ENCODE measurements at regions not wholly inside any gene's neighbourhood (a gene's known extent, or its start where the extent isn't known, plus 50 kb on each side); places are given as distances from the start of the nearest gene placed in this dataset.

GRCh38 chr10:2949221-2949947, 118.0 kb upstream of the PFKP start:
- DNase-seq = no peak

- no peak for DNase-seq
These were observed 119.1 kb upstream of the PFKP start for GRCh38 chr10:2948127-2948854.

- DNase-seq = no peak
These were observed 122.6 kb upstream of the PFKP start for GRCh38 chr10:2944788-2945187.

- no peak for DNase-seq
These were observed 123.3 kb upstream of the PFKP start for GRCh38 chr10:2943932-2944614.

DNA sequence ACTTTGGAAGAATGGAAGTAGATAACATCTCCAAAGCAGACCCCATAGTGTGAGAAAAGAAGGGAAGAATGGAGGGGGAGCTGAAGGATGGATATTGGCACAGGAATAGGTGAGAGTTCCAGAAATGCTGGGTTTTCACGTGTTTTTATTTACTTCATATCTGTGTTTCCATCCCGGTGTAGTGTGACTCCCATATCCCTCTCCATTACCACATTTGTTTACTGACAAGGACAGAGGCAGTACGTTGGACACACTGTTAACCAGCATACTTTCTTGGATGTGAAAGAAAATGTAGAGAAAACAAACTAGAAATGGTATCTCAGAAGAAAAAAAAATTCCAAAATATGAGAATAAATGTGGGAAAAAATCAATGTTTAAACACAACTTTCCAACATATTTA, 124.4 kb upstream of the PFKP start:
- DNase-seq = no peak

DNA sequence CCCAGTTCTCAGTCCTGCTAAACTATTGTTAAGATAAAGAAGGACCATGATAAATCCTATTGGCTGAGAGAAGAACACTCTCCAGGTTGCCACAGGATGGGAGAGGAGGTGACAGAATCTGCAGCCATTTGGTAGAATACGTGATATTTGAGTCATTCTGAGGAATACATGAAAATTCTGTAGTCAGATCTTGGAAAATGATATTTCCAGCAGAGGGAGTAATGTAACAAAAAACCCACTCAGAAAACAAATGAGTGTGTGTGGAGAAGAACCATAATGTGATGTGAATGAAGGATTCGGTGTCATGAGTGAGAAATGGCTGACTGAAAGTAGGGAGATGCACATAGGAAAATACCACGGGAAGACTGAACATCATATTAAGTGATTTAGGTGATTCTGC, 128.5 kb upstream of the PFKP start:
- no peak for DNase-seq

DNA sequence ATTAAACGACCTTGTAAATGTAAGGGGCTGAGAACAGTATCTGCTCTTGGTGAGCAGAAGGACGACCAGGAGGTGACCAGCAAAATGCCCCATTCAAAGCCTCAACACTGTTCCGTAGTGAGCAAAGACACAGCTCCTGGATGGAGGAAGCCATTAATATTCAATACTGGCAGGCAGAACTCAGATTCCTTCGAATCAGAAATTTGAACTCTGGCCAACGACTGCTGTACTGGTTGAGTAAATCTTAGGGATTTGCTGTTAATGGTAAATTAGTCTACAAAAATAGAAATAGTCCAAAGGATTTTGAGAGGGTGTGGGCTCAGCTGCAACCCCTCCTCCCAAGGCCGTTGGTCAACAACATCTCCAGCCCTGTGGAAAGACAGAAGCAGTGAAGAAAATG, 130.5 kb upstream of the PFKP start:
- DNase-seq = peak; percentile 40

GRCh38 chr10:2935647-2936386, 131.5 kb upstream of the PFKP start:
- no peak for DNase-seq

DNA sequence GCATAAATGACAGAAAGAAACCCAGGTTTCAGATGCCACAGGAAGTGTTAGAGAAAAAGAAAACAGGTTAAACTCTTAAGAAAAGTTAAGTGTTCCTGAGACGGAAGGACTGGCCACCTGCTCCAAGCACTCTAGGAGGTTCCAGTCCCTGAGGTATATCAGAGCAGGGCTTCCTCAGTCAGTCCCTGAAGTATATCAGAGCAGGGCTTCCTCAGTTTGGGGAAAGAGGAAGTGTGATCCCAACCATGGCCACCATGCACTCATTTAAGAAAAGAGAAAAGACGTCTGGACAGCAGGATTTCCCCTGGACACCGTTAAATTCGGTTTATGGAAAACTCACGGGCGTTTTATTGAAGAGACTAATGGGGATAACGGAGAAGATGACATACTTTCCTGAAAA, 133.4 kb upstream of the PFKP start:
- no peak for DNase-seq

DNA sequence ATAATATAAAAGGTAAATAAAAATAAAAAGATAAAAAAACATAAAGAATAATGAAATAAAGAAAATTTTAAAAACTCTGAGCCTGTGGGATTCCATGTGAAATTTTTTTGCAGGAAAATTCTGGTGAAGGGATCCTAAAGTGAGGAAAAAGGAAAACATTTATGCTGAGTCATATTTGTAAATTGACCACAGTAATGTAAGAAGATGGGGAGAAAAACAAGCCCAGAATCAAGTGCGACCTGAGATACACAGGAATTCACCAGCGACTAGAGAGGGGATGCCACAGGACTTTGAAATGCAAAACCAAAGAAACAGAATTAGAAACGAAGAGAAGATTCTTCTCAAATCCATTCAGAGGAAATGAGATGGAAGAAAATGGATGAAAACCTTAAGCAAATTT, 133.8 kb upstream of the PFKP start:
- no peak for DNase-seq

- peak; percentile 38 for DNase-seq
These were observed 134.3 kb upstream of the PFKP start for GRCh38 chr10:2933071-2933470.

DNA sequence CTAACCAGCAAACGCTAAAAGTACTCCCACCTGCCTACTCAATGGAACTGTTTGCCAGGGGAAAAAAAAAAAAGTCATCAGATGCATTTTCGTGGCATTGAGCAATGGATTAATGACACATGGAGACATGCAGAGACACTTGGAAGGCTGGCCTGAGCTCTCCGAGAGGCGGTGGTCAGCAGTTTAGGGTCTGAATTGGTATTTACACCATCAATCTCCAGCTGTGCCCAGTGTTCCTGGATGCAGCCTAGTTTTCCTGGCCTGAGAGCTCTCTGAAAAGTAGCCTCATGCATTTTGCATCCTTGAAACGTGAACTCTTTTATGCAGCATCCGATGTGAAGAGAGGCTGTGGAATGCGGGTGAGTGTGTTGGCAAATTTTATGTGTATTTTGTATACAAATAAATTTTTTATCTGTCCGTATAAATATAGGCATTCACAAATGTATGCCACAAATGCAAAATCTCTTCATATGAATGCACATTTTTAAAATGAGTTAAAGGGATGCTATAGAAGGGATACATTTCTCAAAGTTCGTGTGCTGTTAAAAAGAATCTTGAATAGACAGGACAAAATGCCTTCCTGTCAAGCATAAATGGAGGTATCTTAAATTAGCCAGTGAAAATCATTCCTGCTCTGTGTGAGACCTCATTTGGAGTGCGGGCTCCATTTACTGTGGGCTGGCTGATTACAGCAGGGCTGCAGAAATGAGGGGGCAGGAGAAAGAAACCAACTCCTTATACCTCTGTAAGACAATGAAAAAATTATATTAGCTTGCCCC, 137.7 kb upstream of the PFKP start:
- peak; percentile 24 for DNase-seq

DNA sequence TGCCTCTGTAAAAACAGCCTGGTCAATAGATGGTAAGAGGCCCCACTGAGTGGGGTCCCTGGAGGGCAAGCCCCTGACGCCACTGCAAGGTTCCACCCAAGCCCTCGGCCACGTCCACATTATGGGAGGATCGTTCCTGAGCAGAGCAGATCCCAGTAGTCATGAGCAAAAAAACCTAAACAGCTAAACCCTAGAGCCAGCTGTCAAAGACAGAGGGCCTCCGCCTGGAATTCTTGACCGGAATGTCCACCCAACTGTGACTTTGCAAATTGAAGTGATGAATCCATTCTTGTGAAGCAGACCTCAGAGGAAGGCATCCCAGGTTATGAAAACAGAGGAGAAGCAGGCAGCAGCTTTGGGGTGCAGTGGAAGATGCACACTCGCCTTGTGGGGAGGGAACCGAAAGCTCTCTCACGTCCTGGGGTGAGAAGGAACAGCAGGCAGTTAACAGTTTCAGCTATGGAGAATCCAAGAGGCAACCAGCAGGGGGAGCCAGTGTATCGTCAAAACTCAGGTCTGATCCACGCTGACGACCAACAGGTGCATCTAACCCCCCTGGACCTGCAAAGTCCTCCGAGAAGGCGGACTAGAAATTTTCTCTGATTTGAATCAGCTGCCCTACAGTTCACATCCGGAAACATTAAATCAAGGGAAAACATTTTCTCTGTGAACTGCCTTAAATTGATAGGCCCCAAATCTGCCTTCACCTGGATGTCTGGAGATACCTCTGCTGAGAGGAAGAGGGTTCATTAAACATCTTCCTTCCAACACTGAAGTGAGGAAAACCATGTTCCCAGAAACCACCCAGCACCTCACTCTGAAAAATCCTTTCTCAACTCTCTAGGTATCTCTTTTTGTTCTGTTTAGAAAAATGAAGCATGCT, 139.1 kb upstream of the PFKP start:
- peak; percentile 91 for DNase-seq

DNA sequence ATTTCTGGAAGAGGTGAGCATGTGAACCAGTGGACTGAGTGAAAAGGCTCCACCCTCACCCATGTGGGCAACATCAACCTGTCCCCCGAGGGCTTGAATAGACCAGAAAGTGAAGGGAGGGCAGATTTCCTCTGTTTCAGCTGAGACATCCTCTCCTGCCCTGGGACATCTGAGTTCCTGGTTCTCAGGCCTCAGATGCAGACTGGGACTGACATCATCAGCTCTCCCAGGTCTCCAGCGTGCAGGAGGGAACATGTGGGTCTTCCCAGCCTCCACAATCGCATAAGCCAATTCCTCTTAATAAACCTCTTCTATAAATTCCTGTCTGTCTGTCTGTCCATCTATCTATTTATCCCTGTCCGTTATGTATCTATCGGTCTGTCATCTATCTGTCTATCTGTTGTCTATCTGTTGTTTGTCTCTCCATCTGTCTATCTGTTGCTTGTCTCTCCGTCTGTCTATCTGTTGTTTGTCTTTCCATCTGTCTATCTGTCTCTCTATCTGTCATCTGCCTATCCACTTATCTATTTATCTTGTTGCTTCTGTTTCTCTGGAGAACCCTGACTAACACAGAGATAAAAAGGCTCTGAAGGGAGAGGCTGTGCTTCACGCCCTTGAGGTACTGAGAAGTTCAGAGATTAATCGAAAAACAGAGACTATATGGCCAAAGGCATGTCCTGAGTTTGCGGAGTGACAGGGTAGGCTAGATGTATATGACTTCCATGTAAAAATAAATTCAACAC, 140.3 kb upstream of the PFKP start:
- no peak for DNase-seq

DNA sequence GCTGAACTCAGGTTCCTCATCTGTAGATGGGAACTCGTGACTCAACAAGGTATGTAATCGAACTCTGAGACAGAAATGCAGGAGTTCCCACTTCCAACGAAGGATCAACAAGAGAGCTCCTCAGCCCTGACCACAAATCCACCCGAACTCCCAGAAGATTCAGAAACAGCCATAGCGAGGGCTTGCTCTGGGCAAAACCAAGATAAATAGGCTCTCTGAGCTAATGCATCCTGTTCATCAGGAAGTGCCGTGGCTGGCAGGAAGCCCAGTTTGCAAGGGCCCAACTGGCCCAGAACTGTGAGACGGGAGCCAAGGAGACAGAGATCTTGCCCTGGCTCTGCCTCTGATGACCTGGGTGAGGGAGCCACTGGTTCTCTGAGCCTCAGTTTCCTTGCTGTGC, 141.7 kb upstream of the PFKP start:
- no peak for DNase-seq

DNA sequence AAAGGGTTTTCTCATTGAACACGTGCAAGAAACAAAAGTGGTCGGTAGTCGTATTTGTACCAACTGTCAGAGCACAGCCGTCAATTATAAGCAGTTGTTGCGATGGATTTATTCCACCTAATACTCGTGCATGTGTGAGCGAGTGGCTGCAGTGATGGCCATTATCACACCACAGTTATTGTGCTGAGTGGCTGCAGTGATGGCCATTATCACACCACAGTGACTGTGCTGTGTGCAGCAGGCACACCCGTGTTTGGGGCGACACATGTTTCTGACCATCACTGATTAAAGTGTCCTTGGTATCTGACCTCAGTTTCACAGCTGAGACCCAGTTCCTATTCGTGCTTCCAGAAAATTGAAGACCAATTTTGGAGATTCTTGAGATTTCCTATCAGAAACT, 142.9 kb upstream of the PFKP start:
- no peak for DNase-seq

DNA sequence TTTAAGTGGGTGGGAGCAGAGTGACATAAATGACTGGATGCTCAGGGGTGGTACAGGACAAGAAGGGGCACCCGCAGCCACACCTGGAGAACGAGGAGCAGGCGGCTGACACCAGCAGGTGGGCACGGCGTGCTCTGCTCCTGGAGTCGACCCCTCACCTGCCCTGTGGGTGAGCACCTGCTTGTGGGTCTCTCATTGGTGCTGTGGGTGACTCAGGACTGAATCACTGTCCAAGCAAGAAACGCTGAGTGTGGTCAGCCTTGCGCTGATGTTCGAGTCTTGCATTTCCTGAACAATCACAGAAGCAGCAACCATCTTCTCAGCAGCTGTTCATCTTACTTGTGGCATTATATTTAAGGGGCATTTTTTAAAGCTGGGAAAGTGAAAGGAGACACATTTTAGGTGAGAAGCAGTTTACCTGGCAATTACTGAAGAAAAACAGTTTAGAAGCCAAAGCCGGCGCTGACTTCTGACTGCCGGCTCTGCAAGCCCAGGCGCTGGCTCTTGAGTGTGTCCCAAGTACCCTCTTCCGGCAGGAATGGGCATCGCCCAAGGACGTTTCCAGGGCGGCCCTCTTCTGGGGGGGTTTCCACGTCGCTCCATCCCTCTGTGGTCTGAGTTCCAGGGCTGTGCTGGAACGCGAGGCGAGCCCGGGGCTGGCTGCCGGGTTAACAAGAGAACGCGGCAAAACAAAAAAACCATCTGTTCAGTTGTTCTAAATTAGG, 145.2 kb upstream of the PFKP start:
- no peak for DNase-seq

- no peak for DNase-seq
These were observed 146.7 kb upstream of the PFKP start for GRCh38 chr10:2920637-2921036.

DNA sequence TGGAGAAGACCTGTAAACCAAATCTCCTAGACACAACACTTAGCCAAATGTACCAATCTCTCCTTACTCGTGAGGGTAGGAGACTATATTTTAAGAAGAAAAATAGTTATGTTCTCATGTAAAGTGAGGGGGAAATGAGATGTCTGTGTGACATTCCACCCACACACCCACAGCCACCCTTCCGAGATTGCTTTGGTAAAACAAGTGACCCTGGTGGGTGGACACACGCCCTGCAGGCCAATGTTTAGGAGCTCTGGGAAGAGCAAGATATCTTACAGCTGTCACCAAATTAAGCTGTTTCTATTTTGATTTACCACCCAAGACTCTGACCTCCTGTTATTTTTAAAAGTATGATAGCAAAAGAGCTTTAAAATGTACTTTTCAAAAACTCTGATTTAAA, 147.2 kb upstream of the PFKP start:
- no peak for DNase-seq

DNA sequence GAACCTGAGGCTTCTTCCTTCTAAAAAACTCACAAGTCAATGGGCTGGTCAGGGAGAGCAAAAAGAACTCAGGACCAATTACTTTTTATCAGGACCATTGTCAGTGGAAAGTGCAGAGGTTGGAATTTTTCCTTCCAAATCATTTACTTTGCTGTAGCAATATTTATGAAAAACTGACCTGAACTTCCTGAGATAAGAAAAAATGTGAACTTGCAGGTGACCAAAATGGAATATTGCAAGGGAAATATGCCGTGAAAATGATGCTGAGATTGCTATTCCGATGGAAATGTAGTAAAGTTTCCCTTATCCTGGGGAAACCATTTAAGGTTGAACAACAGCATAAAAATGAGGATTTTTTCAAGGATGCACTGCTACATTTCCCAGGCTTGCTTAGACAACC, 148.3 kb upstream of the PFKP start:
- DNase-seq = no peak
